Keratinocyte (primary cell): ENCODE measurements at regions not wholly inside any gene's neighbourhood (a gene's known extent, or its start where the extent isn't known, plus 50 kb on each side); places are given as distances from the start of the nearest gene placed in this dataset.

Experiments
- DNase-seq: peaks from one replicate; pipeline ENCODE4 v3.0.0-alpha.2; 2011; ENCODE audit warnings: low read depth, missing footprints, low spot score
- FAIRE-seq: peaks from 2 replicates; lab custom pipeline; 2011; peaks lifted over from hg19 to GRCh38; lab: Jason Lieb, UNC
- H2AFZ ChIP-seq: 2 replicates; pipeline ENCODE4 v1.6.0; 2012; ENCODE audit warnings: low read length, control low read depth, inconsistent platforms; ENCODE audit not compliant: control insufficient read depth
- H3K27ac ChIP-seq: 2 replicates; pipeline ENCODE4 v1.5.1; 2011; ENCODE audit warnings: low read length; ENCODE audit not compliant: control insufficient read depth, insufficient read depth
- H3K27me3 ChIP-seq: 3 replicates; pipeline ENCODE4 v1.6.0; 2011; ENCODE audit warnings: low read length; ENCODE audit not compliant: control insufficient read depth, insufficient read depth; ENCODE audit errors: extremely low read depth
- H3K36me3 ChIP-seq, 2 experiments: 2 replicates in 1 of 2; 3 replicates in 1 of 2; pipeline ENCODE4 v1.5.1; 2011; ENCODE audit warnings: low read length in 2 of 2, mild to moderate bottlenecking in 1 of 2; ENCODE audit not compliant: control insufficient read depth in 2 of 2, insufficient read depth in 2 of 2; ENCODE audit errors: extremely low read depth in 1 of 2
- H3K4me1 ChIP-seq: 3 replicates; pipeline ENCODE4 v1.5.1; 2011; ENCODE audit warnings: low read length; ENCODE audit not compliant: control insufficient read depth, insufficient read depth; ENCODE audit errors: extremely low read depth
- H3K4me2 ChIP-seq: 3 replicates; pipeline ENCODE4 v1.6.0; 2011; ENCODE audit warnings: low read depth, low read length; ENCODE audit not compliant: control insufficient read depth, insufficient read depth; ENCODE audit errors: extremely low read depth
- H3K4me3 ChIP-seq, 3 experiments: fragments of 200-600 bp in 1 of 3; sonication (generic) in 1 of 3; 2 replicates in 2 of 3; 3 replicates in 1 of 3; pipeline ENCODE4 v1.5.1; 2011 to 2016; ENCODE audit warnings: low read length in 3 of 3, mild to moderate bottlenecking in 3 of 3, control low read depth in 2 of 3, inconsistent platforms in 1 of 3, low read depth in 1 of 3, mixed read lengths in 1 of 3, mixed run types in 1 of 3, moderate library complexity in 1 of 3; ENCODE audit not compliant: control insufficient read depth in 2 of 3, insufficient read depth in 2 of 3; ENCODE audit errors: extremely low read depth in 1 of 3
- H3K79me2 ChIP-seq: 2 replicates; pipeline ENCODE4 v1.6.0; 2012; ENCODE audit warnings: low read length; ENCODE audit not compliant: control insufficient read depth, insufficient read depth
- H3K9ac ChIP-seq: 3 replicates; pipeline ENCODE4 v1.6.0; 2011; ENCODE audit warnings: low read length; ENCODE audit not compliant: control insufficient read depth, insufficient read depth; ENCODE audit errors: extremely low read depth
- H3K9me1 ChIP-seq: 3 replicates; pipeline ENCODE4 v1.6.0; 2011; ENCODE audit warnings: low read length; ENCODE audit not compliant: control insufficient read depth, insufficient read depth; ENCODE audit errors: extremely low read depth
- H3K9me3 ChIP-seq: 2 replicates; pipeline ENCODE4 v1.5.1; 2012; ENCODE audit warnings: low read depth, low read length; ENCODE audit not compliant: control insufficient read depth
- H4K20me1 ChIP-seq: 3 replicates; pipeline ENCODE4 v1.6.0; 2011; ENCODE audit warnings: low read length; ENCODE audit not compliant: control insufficient read depth, insufficient read depth; ENCODE audit errors: extremely low read depth
- EZH2 ChIP-seq: IDR thresholded peaks from one replicate; pipeline ENCODE4 v1.6.1; 2012; ENCODE audit warnings: inconsistent platforms, mild to moderate bottlenecking, low read length, moderate library complexity
- dilution Hi-C: fragments of 300-500 bp; cut with MboI; formaldehyde crosslinking; loops from one replicate; pipeline ENCODE4 v1.7.0; 2020; ENCODE audit warnings: low sequenced_read_pairs; ENCODE audit not compliant: extremely low pct_ligation_motif_present
- TF ChIP-seq, protein P1 (sequence below), 3 experiments: IDR thresholded peaks in 1 of 3; conservative IDR thresholded peaks in 1 of 3; optimal IDR thresholded peaks in 1 of 3; 2 replicates in 2 of 3; 3 replicates in 1 of 3; pipeline versions ENCODE3 to v1.5.1; 2011; ENCODE audit warnings: low read length in 3 of 3, mild to moderate bottlenecking in 3 of 3, moderate library complexity in 2 of 3, control low read depth in 1 of 3, inconsistent platforms in 1 of 3; ENCODE audit not compliant: insufficient read depth in 2 of 3; ENCODE audit errors: extremely low read depth in 1 of 3

DNA sequence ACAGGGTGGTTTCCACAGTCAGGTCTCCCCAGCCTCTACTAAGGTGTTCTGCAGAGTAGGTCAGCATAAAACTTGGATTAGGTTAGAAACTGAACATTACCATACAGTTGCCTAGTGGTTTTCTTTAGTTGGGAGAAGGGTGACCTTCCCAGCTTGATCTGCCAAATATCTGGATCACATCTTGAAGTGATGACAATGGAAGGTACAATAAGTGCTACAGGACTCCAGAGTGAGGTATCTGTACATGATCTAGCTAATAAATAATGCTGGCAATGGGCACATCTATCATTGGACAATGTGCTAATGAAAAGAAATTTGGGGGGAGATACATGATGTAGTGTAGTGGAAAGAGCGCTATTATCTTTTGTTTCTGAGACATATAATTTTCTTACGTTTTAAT lies 54.6 kb upstream of the ACVR1 start:
- H3K9me1 ChIP-seq, result no peaks in the 10 kb centered on the region
- no peak overlapping the region for H3K4me3 ChIP-seq
- H3K36me3 ChIP-seq, result no peaks in the 10 kb centered on the region
- H3K4me1 ChIP-seq, result no peaks in the 10 kb centered on the region
- H4K20me1 ChIP-seq, result no peaks in the 10 kb centered on the region
- H3K27me3 ChIP-seq, result no peaks in the 10 kb centered on the region
- no peak overlapping the region for H3K27ac ChIP-seq
- DNase-seq (no peak), FAIRE-seq (no peak)
- no peak overlapping the region for H2AFZ ChIP-seq
- H3K4me2 ChIP-seq, result no peak overlapping the region
- H3K9me3 ChIP-seq, result no peaks in the 10 kb centered on the region
- H3K79me2 ChIP-seq, result no peaks in the 10 kb centered on the region
- no peak for TF ChIP-seq EZH2
- TF ChIP-seq, protein P1, sequence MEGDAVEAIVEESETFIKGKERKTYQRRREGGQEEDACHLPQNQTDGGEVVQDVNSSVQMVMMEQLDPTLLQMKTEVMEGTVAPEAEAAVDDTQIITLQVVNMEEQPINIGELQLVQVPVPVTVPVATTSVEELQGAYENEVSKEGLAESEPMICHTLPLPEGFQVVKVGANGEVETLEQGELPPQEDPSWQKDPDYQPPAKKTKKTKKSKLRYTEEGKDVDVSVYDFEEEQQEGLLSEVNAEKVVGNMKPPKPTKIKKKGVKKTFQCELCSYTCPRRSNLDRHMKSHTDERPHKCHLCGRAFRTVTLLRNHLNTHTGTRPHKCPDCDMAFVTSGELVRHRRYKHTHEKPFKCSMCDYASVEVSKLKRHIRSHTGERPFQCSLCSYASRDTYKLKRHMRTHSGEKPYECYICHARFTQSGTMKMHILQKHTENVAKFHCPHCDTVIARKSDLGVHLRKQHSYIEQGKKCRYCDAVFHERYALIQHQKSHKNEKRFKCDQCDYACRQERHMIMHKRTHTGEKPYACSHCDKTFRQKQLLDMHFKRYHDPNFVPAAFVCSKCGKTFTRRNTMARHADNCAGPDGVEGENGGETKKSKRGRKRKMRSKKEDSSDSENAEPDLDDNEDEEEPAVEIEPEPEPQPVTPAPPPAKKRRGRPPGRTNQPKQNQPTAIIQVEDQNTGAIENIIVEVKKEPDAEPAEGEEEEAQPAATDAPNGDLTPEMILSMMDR (optimal IDR thresholded peaks at IDR 0.05 in 1 of 3, IDR thresholded peaks at IDR 0.05 in 1 of 3, conservative IDR thresholded peaks at IDR 0.05 in 1 of 3; ENCODE audit: extremely low read depth in 1 of 3, insufficient read depth in 2 of 3, low read length in 3 of 3), result no peak
- no peak overlapping the region for H3K9ac ChIP-seq
- dilution Hi-C loops, result no loop called here

DNA sequence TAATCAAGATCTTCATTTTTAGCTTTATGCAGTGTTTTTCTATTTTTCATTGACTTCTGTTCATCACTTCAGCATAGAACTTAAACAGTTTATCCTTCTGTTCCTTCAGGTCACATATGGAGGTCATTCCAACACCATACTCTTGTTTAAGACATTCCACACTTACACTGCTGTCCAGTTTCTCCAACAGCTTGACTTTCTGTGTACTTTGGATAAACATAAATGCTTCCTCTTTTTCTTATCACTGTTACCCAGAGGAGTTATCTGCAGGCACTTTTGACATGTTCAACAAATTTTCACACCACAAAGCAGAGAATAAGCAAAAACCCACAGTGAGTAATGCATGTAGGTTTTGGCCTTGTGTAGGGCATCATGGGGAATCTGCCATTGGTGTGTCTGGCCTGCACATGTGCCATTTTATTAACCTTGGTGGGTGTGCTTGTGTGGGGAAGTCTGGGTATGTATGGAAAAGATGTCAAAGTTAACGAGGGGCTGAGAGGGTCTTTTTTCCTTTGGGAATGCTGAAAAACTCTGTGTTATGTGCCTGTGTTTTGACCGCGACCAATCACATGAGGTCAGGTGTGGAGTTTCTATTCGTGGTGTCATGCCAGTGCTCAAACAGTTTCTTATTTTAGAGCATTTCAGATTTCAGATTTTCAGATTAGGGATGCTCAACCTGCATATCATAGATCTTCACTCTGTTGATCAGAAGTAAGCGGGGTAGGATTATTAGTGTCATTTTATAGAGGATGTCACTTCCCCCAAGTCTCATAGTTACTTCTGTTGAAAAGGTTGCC lies 53.9 kb upstream of the ACVR1 start:
- no peaks in the 10 kb centered on the region for H3K36me3 ChIP-seq
- no peak for TF ChIP-seq EZH2
- H3K4me2 ChIP-seq, result no peak overlapping the region
- dilution Hi-C loops, result no loop called here
- no peaks in the 10 kb centered on the region for H4K20me1 ChIP-seq
- no peak overlapping the region for H3K27ac ChIP-seq
- no peak overlapping the region for H3K9ac ChIP-seq
- no peaks in the 10 kb centered on the region for H3K9me3 ChIP-seq
- no peaks in the 10 kb centered on the region for H3K79me2 ChIP-seq
- H3K4me3 ChIP-seq, result no peak overlapping the region
- no peaks in the 10 kb centered on the region for H3K27me3 ChIP-seq
- H3K9me1 ChIP-seq, result no peaks in the 10 kb centered on the region
- FAIRE-seq (no peak), DNase-seq (no peak)
- no peaks in the 10 kb centered on the region for H3K4me1 ChIP-seq
- H2AFZ ChIP-seq, result no peak overlapping the region

DNA sequence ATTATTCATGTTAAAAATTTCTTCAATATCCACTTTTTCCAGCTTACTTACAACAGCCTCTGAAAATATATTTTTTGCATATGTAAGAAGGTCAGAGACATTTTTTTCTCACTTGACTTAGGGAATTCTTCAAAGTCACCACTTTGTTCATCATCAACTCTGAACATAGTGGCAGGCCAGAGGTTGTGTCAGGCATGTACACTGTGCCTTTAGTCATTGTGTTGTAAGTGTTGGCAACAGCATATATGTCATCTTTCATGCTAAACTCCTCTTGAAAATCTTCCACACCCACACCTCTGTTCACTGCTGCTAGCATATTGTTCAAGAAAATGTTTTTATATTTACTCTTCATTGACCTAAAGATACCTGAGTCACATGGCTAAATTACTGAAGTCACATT lies 52.2 kb upstream of the ACVR1 start:
- Histone ChIP-seq H2AFZ (no peak overlapping the region), H3K4me1 (no peaks in the 10 kb centered on the region), H3K27me3 (no peaks in the 10 kb centered on the region), H4K20me1 (no peaks in the 10 kb centered on the region), H3K4me2 (no peak overlapping the region), H3K36me3 (no peaks in the 10 kb centered on the region), H3K27ac (no peak overlapping the region), H3K4me3 (no peak overlapping the region), H3K9ac (no peak overlapping the region), H3K9me3 (no peaks in the 10 kb centered on the region), H3K9me1 (no peaks in the 10 kb centered on the region), H3K79me2 (no peaks in the 10 kb centered on the region)
- dilution Hi-C loops, result no loop called here
- no peak for FAIRE-seq
- no peak for TF ChIP-seq EZH2
- TF ChIP-seq, protein P1 (optimal IDR thresholded peaks at IDR 0.05 in 1 of 3, IDR thresholded peaks at IDR 0.05 in 1 of 3, conservative IDR thresholded peaks at IDR 0.05 in 1 of 3; ENCODE audit: extremely low read depth in 1 of 3, insufficient read depth in 2 of 3, low read length in 3 of 3), result no peak
- no peak for DNase-seq
